Endothelial cell of umbilical vein (primary cell): ENCODE measurements at regions not wholly inside any gene's neighbourhood (a gene's known extent, or its start where the extent isn't known, plus 50 kb on each side); places are given as distances from the start of the nearest gene placed in this dataset.

Source experiments
- EZH2 ChIP-seq: IDR thresholded peaks from 2 replicates; pipeline ENCODE4 v1.6.1; 2012; ENCODE audit warnings: borderline replicate concordance, low read depth, mild to moderate bottlenecking, moderate library complexity, low read length, inconsistent platforms; ENCODE audit not compliant: severe bottlenecking
- FOS ChIP-seq: IDR thresholded peaks from 2 replicates; pipeline ENCODE4 v1.6.1; 2011; ENCODE audit warnings: mild to moderate bottlenecking, low read length, moderate library complexity, borderline replicate concordance; ENCODE audit not compliant: insufficient read depth
- JUN ChIP-seq: IDR thresholded peaks from 2 replicates; pipeline ENCODE4 v1.6.1; 2011; ENCODE audit warnings: borderline replicate concordance, low read depth; ENCODE audit not compliant: insufficient read length, insufficient read depth
- POLR2A ChIP-seq: IDR thresholded peaks from 2 replicates; pipeline ENCODE4 v1.6.1; 2012; ENCODE audit warnings: low read depth, mild to moderate bottlenecking, control low read depth, low read length
- TF ChIP-seq, protein P1 (sequence below), 2 donors: IDR thresholded peaks; 1 replicate in 1 of 2; 2 replicates in 1 of 2; pipeline ENCODE4 v1.5.1; 2011; ENCODE audit warnings: low read length in 2 of 2, mild to moderate bottlenecking in 2 of 2, moderate library complexity in 2 of 2, control low read depth in 1 of 2, inconsistent platforms in 1 of 2, low read depth in 1 of 2; ENCODE audit not compliant: insufficient read depth in 1 of 2; ENCODE audit errors: extremely low read depth in 1 of 2

DNA sequence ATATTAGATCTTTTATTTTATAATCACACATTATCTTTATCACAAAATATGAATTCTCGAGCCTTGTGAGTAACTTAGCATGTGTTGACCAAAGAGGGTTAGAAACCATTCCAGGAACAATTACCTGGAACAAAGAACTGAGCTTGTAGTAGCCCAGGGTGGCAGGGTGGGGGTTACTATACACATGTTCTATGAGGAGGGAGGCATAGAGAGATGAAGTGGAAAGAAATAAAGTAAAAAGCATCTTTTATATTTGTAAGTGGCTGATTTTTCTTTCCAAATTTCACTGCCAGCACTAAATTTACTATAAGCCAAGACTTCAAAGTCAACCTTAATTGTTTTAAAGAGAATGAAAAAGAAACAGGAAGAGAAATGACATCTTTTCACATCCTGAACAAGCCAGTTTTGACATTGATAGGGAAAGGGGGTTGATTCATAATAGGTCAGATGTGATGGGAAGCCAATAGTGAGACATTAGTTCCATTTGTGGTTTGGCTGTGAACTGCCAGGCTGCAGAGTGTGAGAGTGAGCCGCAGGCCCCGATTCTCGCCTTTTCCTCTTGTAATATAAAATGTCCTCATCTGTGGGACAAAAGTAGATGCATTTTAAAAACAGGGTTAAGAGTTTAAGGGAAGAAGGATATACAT lies 52.7 kb upstream of the MYB start:
- TF ChIP-seq, protein P1, sequence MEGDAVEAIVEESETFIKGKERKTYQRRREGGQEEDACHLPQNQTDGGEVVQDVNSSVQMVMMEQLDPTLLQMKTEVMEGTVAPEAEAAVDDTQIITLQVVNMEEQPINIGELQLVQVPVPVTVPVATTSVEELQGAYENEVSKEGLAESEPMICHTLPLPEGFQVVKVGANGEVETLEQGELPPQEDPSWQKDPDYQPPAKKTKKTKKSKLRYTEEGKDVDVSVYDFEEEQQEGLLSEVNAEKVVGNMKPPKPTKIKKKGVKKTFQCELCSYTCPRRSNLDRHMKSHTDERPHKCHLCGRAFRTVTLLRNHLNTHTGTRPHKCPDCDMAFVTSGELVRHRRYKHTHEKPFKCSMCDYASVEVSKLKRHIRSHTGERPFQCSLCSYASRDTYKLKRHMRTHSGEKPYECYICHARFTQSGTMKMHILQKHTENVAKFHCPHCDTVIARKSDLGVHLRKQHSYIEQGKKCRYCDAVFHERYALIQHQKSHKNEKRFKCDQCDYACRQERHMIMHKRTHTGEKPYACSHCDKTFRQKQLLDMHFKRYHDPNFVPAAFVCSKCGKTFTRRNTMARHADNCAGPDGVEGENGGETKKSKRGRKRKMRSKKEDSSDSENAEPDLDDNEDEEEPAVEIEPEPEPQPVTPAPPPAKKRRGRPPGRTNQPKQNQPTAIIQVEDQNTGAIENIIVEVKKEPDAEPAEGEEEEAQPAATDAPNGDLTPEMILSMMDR (IDR thresholded peaks at IDR 0.05; ENCODE audit: extremely low read depth in 1 of 2, insufficient read depth in 1 of 2, low read depth in 1 of 2, low read length in 2 of 2), result no peak
- TF ChIP-seq POLR2A (no peak), FOS (no peak), EZH2 (no peak), JUN (no peak)
